T-cell (primary cell): ENCODE measurements at regions not wholly inside any gene's neighbourhood (a gene's known extent, or its start where the extent isn't known, plus 50 kb on each side); places are given as distances from the start of the nearest gene placed in this dataset.

ENCODE experiments used
- ATAC-seq, 4 experiments: fragments of 200-7000 bp in 3 of 4; fragments of 150-1000 bp in 1 of 4; cut with Tn5 transposase; replicated peaks in 1 of 4; 1 replicate in 3 of 4; 2 replicates in 1 of 4; pipeline ENCODE4 v1.10.0; 2021; ENCODE audit warnings: moderate library complexity in 3 of 4, mild to moderate bottlenecking in 2 of 4, moderate number of reproducible peaks in 1 of 4
- CTCF ChIA-PET, 2 donors: fragments of 300-600 bp; sonication (Branson Sonifier 250); formaldehyde crosslinking; loops; one replicate each; lab custom pipeline; 2022; ENCODE audit warnings: antibody characterized with exemption in 2 of 2; lab: Charles Lee
- POLR2A ChIA-PET, 2 donors: fragments of 300-600 bp; sonication (Branson Sonifier 250); formaldehyde crosslinking; loops; one replicate each; lab custom pipeline; 2022; ENCODE audit warnings: antibody characterized with exemption in 2 of 2; lab: Charles Lee
- DNase-seq, 35 experiments: peaks; one replicate each; pipeline versions ENCODE4 v3.0.0 to v3.0.0-alpha.2; 2013 to 2023
- H3K27ac ChIP-seq: one replicate; pipeline ENCODE4 v1.5.1; 2013; ENCODE audit warnings: low read length
- H3K27me3 ChIP-seq, 2 experiments: replicated peaks in 1 of 2; 1 replicate in 1 of 2; 2 replicates in 1 of 2; pipeline versions ENCODE4 v1.6.1 to v1.7.0; 2013; ENCODE audit warnings: low read length in 1 of 2, mixed read lengths in 1 of 2; ENCODE audit not compliant: control insufficient read depth in 2 of 2, insufficient read depth in 2 of 2; ENCODE audit errors: extremely low read depth in 1 of 2
- H3K36me3 ChIP-seq, 2 donors: 1 replicate in 1 of 2; 2 replicates in 1 of 2; pipeline versions ENCODE4 v1.6.1 to v1.7.0; 2013; ENCODE audit warnings: low read length in 1 of 2; ENCODE audit not compliant: control insufficient read depth in 2 of 2, insufficient read depth in 1 of 2; ENCODE audit errors: extremely low read depth in 1 of 2
- H3K4me1 ChIP-seq, 2 experiments: 1 replicate in 1 of 2; 2 replicates in 1 of 2; pipeline versions ENCODE4 v1.6.1 to v1.7.0; 2013; ENCODE audit warnings: low read length in 2 of 2, mixed read lengths in 1 of 2; ENCODE audit not compliant: insufficient read depth in 2 of 2, control insufficient read depth in 1 of 2; ENCODE audit errors: extremely low read depth in 1 of 2
- H3K4me3 ChIP-seq, 2 donors: 1 replicate in 1 of 2; 2 replicates in 1 of 2; pipeline versions ENCODE4 v1.5.1 to v1.7.0; 2013; ENCODE audit warnings: mild to moderate bottlenecking in 2 of 2, low read length in 1 of 2, moderate library complexity in 1 of 2; ENCODE audit not compliant: control insufficient read depth in 1 of 2; ENCODE audit errors: extremely low read depth in 1 of 2
- H3K9me3 ChIP-seq: 2 replicates; pipeline ENCODE4 v1.7.0; 2013
- H3K27ac Mint-ChIP-seq, 2 donors: one replicate each; pipeline ENCODE4 v1.8.0; 2020 to 2021; ENCODE audit warnings: mild to moderate bottlenecking in 2 of 2, mixed read lengths in 2 of 2
- H3K27me3 Mint-ChIP-seq, 2 donors: one replicate each; pipeline ENCODE4 v1.8.0; 2021 to 2022; ENCODE audit warnings: mixed read lengths in 2 of 2
- H3K36me3 Mint-ChIP-seq: one replicate; pipeline ENCODE4 v1.8.0; 2021; ENCODE audit warnings: mixed read lengths
- H3K4me1 Mint-ChIP-seq, 3 donors: one replicate each; pipeline ENCODE4 v1.8.0; 2020 to 2022; ENCODE audit warnings: mixed read lengths in 3 of 3, mild to moderate bottlenecking in 1 of 3
- H3K4me3 Mint-ChIP-seq, 3 donors: one replicate each; pipeline ENCODE4 v1.8.0; 2020 to 2022; ENCODE audit warnings: mild to moderate bottlenecking in 3 of 3, mixed read lengths in 3 of 3, moderate library complexity in 3 of 3
- H3K9me3 Mint-ChIP-seq, 3 donors: one replicate each; pipeline ENCODE4 v1.8.0; 2020 to 2022; ENCODE audit warnings: mixed read lengths in 3 of 3
- WGBS: methylation state at CpG from one replicate; pipeline ENCODE4 v1.1.5; 2013; ENCODE audit warnings: missing lambda C conversion rate; ENCODE audit not compliant: insufficient coverage; 5-methylcytosine and 5-hydroxymethylcytosine counted together

- H3K4me1 ChIP-seq: no peaks in the 10 kb centered on the region
- no peaks in the 10 kb centered on the region for H3K36me3 ChIP-seq
- WGBS: no CpG with 5 or more reads among the region's 4 CpGs
- no peaks in the 10 kb centered on the region for H3K36me3 Mint-ChIP-seq
- H3K27ac Mint-ChIP-seq: no peak overlapping the region
- ChIA-PET POLR2A (no interaction called here), CTCF (no interaction called here)
- ATAC-seq (no peak), DNase-seq (no peak)
- no peaks in the 10 kb centered on the region for H3K27me3 Mint-ChIP-seq
- H3K4me3 ChIP-seq: no peak overlapping the region
- H3K9me3 ChIP-seq: no peaks in the 10 kb centered on the region
- H3K4me1 Mint-ChIP-seq: no peaks in the 10 kb centered on the region
- H3K9me3 Mint-ChIP-seq: peaks cover 6 to 15% (median 7%) of the 10 kb centered on the region in 3 donors
- H3K4me3 Mint-ChIP-seq: no peak overlapping the region
- H3K27ac ChIP-seq: no peak overlapping the region
- no peaks in the 10 kb centered on the region for H3K27me3 ChIP-seq
Observed at GRCh38 chr12:126889501-126889900, 1377.5 kb upstream of the TMEM132C start.

- WGBS: no CpG with 5 or more reads among the region's 2 CpGs
- H3K9me3 ChIP-seq: no peaks in the 10 kb centered on the region
- ATAC-seq (no peak), DNase-seq (no peak)
- H3K27ac ChIP-seq: no peak overlapping the region
- no peak overlapping the region for H3K27ac Mint-ChIP-seq
- POLR2A ChIA-PET: no interaction called here
- no peaks in the 10 kb centered on the region for H3K36me3 Mint-ChIP-seq
- no peak overlapping the region for H3K4me3 ChIP-seq
- CTCF ChIA-PET: no interaction called here
- H3K36me3 ChIP-seq: no peaks in the 10 kb centered on the region
- H3K4me1 ChIP-seq: no peaks in the 10 kb centered on the region
- H3K27me3 Mint-ChIP-seq: no peaks in the 10 kb centered on the region
- peaks cover 6 to 15% (median 7%) of the 10 kb centered on the region in 3 donors for H3K9me3 Mint-ChIP-seq
- no peaks in the 10 kb centered on the region for H3K27me3 ChIP-seq
- H3K4me3 Mint-ChIP-seq: no peak overlapping the region
- no peaks in the 10 kb centered on the region for H3K4me1 Mint-ChIP-seq
Observed at GRCh38 chr12:126890097-126890496, 1376.9 kb upstream of the TMEM132C start.

DNA sequence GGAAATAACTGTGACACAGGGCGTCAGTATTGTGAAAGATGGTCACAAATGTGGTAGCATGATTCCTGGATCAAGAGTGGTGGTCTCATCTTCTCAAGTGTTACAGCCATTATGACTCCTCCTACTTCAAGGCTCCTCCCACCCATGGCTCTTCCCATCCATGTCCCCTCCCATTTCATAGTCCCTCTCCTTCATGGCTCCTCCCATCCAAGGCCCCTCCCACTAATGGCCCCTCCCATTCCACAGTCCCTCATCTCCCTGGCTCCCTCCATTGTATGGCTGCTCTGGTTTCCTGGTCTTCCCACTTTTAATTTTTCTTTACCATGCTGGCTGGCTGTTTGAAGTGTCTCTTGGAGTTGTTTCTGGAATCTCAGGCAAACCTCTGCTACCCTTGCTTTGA, 1375.2 kb upstream of the TMEM132C start:
- no peak for DNase-seq
- Mint-ChIP-seq H3K4me3 (no peak overlapping the region), H3K36me3 (no peaks in the 10 kb centered on the region), H3K4me1 (no peaks in the 10 kb centered on the region), H3K27me3 (peaks cover 0 to 4% of the 10 kb centered on the region in 2 donors), H3K27ac (no peak overlapping the region), H3K9me3 (peaks cover 6 to 15% (median 7%) of the 10 kb centered on the region in 3 donors)
- ChIA-PET POLR2A (no interaction called here), CTCF (no interaction called here)
- Histone ChIP-seq H3K27ac (no peak overlapping the region), H3K9me3 (no peaks in the 10 kb centered on the region), H3K4me1 (no peaks in the 10 kb centered on the region), H3K27me3 (no peaks in the 10 kb centered on the region), H3K4me3 (no peak overlapping the region), H3K36me3 (no peaks in the 10 kb centered on the region)
- ATAC-seq: no peak
- 80% methylated on average over 1 of the region's 1 CpG for WGBS

- Mint-ChIP-seq H3K4me3 (no peak overlapping the region), H3K27me3 (peaks cover 0 to 6% of the 10 kb centered on the region in 2 donors), H3K4me1 (no peaks in the 10 kb centered on the region), H3K9me3 (peaks cover 6 to 14% (median 8%) of the 10 kb centered on the region in 3 donors), H3K36me3 (no peaks in the 10 kb centered on the region), H3K27ac (no peak overlapping the region)
- Histone ChIP-seq H3K36me3 (no peaks in the 10 kb centered on the region), H3K27ac (no peak overlapping the region), H3K4me3 (no peak overlapping the region), H3K4me1 (no peaks in the 10 kb centered on the region), H3K9me3 (no peaks in the 10 kb centered on the region), H3K27me3 (no peaks in the 10 kb centered on the region)
- WGBS: 65% methylated on average over 2 of the region's 4 CpGs
- ATAC-seq: no peak
- CTCF ChIA-PET: no interaction called here
- POLR2A ChIA-PET: no interaction called here
- DNase-seq: no peak
Observed at GRCh38 chr12:126895951-126896913, 1370.7 kb upstream of the TMEM132C start.

GRCh38 chr12:126897102-126897501, 1369.9 kb upstream of the TMEM132C start:
- H3K27ac ChIP-seq: no peak overlapping the region
- H3K27me3 Mint-ChIP-seq: peaks cover 0 to 6% of the 10 kb centered on the region in 2 donors
- ChIA-PET POLR2A (no interaction called here), CTCF (no interaction called here)
- no peaks in the 10 kb centered on the region for H3K4me1 Mint-ChIP-seq
- ATAC-seq: no peak
- H3K27me3 ChIP-seq: no peaks in the 10 kb centered on the region
- peaks cover under 1 to 10% (median 4%) of the 10 kb centered on the region in 3 donors for H3K9me3 Mint-ChIP-seq
- H3K27ac Mint-ChIP-seq: no peak overlapping the region
- H3K4me3 ChIP-seq: no peak overlapping the region
- no peaks in the 10 kb centered on the region for H3K4me1 ChIP-seq
- no peaks in the 10 kb centered on the region for H3K36me3 Mint-ChIP-seq
- H3K36me3 ChIP-seq: no peaks in the 10 kb centered on the region
- 20% methylated on average over 1 of the region's 1 CpG for WGBS
- H3K4me3 Mint-ChIP-seq: no peak overlapping the region
- DNase-seq: no peak
- no peaks in the 10 kb centered on the region for H3K9me3 ChIP-seq

DNA sequence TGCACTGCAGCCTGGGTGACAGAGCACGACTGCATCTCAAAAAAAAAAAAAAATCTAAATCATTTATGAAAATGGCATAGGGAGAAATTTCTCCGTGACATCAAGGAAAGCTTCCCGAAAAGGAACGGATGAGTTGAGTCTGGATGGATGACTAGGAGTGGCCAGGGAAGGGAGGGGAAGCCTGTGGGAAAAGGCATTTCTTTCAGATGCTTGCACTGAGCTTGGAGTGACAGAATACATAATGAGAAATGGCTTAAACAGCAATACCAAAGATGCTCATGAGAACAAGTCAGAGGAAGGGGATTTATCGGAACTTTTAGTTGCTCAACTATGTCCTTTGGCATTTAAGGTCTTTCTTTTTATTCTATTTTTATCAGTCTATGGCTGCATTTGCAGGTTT, 1369.2 kb upstream of the TMEM132C start:
- H3K36me3 Mint-ChIP-seq: no peaks in the 10 kb centered on the region
- H3K9me3 Mint-ChIP-seq: peaks cover 0 to 10% (median 2%) of the 10 kb centered on the region in 3 donors
- no peaks in the 10 kb centered on the region for H3K4me1 Mint-ChIP-seq
- Histone ChIP-seq H3K27me3 (no peaks in the 10 kb centered on the region), H3K9me3 (no peaks in the 10 kb centered on the region), H3K4me1 (no peaks in the 10 kb centered on the region), H3K36me3 (no peaks in the 10 kb centered on the region), H3K27ac (no peak overlapping the region), H3K4me3 (no peak overlapping the region)
- no peak overlapping the region for H3K27ac Mint-ChIP-seq
- POLR2A ChIA-PET: no interaction called here
- DNase-seq (no peak), ATAC-seq (no peak)
- CTCF ChIA-PET: no interaction called here
- no peak overlapping the region for H3K4me3 Mint-ChIP-seq
- peaks cover 0 to 6% of the 10 kb centered on the region in 2 donors for H3K27me3 Mint-ChIP-seq
- 91% methylated on average over 4 of the region's 5 CpGs for WGBS
